SIG-M5 treated with dmso at 0.1 percent for 504 hours (cell line): ENCODE measurements at regions not wholly inside any gene's neighbourhood (a gene's known extent, or its start where the extent isn't known, plus 50 kb on each side); places are given as distances from the start of the nearest gene placed in this dataset.

Experiments
- DNase-seq: peaks from one replicate; lab custom pipeline; 2025; ENCODE audit not compliant: unreplicated experiment; lab: John Stamatoyannopoulos, UW

DNA sequence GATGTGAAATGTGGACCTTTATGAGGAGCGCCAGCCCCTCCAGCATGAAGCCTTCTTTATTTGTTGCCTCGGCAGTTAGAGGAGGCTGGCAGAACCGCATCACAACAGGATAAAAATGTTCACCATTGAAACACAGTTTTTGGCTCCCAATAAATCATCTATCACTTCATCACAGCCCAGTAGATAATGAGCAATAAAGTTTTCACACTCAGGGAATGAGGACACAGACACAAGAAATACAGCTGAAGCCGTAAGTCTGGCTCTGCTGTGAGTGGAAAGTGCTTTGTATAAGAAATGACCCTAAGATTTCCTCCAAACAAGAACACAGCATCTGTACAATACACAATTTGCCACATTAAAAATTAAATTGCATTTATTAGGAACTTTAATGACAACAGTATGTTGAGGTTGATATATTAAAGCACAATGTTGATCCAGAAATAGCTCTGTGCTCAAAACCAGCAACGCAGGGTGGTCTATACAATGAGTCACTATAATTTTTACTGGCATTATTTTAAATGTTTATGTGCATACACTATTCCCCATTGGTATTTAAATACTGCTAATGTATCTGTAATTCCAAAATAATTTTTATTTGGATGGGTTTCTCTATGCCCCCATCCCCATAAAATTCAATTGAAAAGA lies 301.8 kb upstream of the MGMT start:
- DNase-seq = no peak

- DNase-seq = no peak
Observed at GRCh38 chr10:129165770-129166169, 301.3 kb upstream of the MGMT start.

- DNase-seq = no peak
Observed at GRCh38 chr10:129168660-129169059, 298.4 kb upstream of the MGMT start.

- DNase-seq = no peak
Observed at GRCh38 chr10:129169115-129169514, 297.9 kb upstream of the MGMT start.

- no peak for DNase-seq
Observed at GRCh38 chr10:129170812-129171211, 296.2 kb upstream of the MGMT start.

DNA sequence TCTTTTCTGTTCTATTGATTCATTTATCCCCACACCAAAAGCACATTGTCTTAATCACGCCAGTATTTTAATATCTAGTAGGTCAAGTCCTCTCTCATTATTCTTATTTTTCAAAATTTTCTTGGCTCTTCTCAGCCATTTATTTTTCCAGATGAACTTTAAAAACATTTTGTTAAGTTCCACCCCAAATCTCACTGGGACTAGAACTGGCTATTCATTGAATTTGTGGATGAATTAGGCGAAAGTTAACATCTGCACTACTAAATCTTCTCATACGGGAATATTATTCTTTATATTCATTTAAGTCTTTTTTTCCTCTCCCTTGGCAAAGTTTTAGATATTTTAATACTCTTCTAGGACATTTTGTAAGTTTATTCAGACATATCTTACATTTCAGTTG lies 295.2 kb upstream of the MGMT start:
- DNase-seq = no peak

GRCh38 chr10:129174232-129175014 lies 292.6 kb upstream of the MGMT start:
- no peak for DNase-seq

GRCh38 chr10:129179245-129179971 lies 287.6 kb upstream of the MGMT start:
- DNase-seq = no peak

- no peak for DNase-seq
Observed at GRCh38 chr10:129179972-129180678, 286.9 kb upstream of the MGMT start.

GRCh38 chr10:129184196-129184595 lies 282.8 kb upstream of the MGMT start:
- no peak for DNase-seq

DNA sequence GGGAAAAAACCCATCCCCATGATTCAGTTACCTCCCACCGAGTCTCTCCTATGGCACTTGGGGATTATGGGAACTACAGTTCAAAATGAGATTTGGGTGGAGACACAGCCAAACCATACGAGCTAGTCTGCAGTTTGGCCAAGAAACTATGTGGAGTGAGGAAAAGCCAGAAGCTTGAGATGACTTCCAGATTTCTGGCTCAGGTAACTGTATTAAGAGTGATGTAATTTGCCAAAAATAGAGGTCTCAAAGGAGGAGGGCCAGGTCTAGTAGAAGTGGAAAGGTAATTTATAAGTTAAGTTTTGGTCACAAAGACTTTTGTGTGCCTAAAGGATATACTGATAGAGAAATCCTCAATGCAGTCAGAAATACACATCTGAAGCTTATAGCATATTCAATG lies 279.7 kb upstream of the MGMT start:
- no peak for DNase-seq

DNA sequence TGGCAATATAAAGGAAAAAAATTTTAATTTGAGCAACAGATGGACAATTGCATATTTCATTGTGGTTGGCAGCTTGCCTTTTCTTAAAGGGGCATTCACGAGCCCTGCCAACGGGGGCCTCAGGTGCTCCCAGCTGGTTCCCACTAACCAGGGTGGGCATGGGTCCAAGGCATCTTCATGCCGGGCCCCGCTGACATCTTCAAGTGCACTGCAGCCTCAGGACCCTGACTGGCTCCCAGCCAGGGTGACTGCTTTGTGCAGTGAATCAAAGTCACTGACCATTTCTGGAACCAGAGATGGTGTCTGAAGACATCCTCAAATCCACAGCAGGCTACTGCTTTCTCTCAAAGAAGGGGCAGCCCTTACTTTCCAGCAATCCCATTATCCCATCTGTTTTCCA lies 275.2 kb upstream of the MGMT start:
- no peak for DNase-seq

DNA sequence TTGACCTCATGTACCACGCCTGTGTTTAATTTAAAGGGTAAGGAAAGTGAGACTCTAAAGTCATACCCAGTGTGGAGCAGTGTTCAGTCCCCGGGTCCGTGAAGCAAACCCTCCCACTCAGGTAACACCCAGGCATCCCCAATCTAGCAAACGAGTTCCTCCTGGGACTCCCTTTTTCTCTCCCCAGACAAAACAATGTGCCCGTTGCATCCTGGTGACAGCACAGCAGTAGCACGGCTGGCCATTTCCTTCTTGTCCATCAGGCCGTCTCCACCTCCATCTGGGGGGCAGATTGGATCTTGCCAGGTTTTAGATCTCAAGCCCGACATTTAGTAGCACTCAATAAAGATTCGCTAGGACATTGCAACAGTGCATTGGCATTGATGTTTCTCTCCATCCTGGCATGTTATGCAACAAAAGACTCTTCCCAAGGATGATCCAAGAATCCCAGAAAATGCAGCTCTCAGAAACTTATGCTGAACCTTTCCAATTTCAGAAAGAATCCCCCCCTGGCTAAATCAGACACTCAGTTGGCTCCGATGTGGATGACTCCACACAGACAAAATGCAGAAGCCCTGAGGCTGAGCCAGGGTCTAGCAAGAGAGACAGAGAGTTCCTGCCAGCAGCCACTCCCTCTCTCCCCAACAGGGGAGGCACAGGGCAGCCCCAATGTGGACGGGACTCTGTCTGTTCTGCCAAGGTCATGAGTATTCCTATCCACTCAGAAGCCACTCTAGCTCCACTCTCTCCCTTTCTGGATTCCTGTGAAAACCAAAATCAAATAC lies 274.5 kb upstream of the MGMT start:
- DNase-seq = no peak

DNA sequence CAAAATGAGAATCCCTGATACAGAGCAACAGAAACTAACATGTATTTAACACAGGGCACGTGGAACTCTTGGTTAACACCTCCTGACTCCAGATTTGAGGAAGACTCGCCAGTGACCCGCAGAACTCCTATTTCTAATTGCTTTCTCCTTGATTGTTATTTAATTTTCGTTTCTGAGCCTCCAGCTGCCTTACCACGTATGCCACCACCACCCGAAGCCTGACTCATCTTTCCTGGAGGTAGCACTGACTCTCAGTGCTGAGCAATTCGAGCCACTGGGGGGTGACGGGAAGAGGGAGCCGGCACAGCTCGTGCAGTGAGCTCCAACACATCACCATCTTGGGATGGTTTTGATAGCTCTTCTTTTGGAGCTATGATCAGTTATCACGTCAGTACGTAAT lies 273.9 kb upstream of the MGMT start:
- DNase-seq = no peak

GRCh38 chr10:129194181-129194870 lies 272.7 kb upstream of the MGMT start:
- no peak for DNase-seq

DNA sequence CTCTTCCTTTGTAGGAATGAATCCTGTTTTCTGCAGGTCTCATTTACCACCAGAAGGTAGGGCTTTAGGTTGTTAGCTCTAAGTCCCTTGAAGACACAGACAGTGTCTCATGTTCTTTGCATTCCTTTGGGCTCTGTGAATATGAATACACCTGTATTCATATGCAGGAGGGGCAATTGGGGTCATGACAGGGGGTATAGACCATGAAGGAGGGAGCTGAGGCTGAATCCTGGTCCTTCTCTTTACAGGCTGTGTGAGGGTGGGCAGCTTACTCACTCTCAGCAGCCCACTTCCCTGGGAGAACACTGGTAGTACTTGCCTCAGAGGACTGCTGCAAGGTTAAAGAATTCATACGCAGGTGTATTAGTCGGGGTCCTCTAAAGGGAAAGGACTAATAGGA lies 267.2 kb upstream of the MGMT start:
- DNase-seq = no peak

DNA sequence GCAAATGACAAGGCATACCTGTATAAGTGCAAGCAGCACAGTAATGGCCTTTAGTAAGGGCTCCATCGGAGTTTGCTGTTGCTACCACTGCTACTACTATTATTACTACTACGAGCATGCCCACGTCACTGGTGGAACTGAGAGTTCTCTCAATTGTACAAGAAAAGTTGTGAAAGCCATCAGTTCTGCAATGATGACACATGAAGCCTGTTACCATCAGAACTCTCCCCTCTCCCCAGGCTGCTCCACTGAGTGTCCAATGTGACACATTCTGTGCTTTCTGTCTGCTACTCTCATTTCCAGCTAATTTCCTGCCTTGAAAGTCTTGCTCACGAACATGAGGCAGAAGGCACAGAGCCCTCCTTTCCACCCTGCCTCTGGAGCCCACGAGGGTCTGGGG lies 263.2 kb upstream of the MGMT start:
- no peak for DNase-seq

DNA sequence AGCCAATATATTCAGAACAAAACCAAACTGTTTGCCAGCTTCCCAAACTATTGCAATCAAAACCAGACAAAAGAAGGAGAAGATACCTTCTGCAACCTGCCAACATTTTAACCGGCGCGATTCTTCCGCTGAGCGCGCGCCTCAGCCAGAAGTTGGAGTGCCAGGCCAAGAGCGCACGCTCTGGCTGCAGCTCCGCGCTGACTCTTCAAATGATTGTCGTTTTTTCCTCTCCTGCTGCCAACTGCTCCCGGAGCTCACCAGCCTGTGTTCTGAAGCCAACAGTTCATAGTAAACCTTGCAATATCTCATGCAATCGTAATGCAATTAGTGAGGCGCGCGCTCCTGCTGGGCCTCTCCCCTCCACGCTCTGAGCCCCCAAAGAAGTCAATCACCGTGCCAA lies 259.7 kb upstream of the MGMT start:
- DNase-seq = no peak

DNA sequence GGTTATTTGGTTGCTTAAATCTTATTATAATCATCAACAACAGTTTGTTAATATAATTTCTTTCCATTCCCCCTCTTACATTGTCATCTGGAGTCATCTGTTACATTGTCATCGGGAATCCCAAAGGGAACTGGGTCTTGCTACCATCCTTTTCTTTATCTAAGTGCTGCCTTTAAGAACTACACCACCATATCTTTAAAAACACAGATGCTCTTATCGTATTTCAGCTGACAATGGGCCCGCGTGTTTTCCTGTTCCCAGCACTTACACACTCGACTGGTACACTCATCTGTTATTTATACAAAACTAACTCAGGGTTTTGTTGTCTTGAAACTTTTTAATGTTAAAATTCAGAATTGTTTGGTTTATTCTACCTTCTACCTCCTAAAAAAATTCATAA lies 256.2 kb upstream of the MGMT start:
- DNase-seq = no peak

- DNase-seq = no peak
Observed at GRCh38 chr10:129213256-129213655, 253.8 kb upstream of the MGMT start.
